ENCODE measurements at regions not wholly inside any gene's neighbourhood (a gene's known extent, or its start where the extent isn't known, plus 50 kb on each side); places are given as distances from the start of the nearest gene placed in this dataset.
"Not testable (repeated sequence)": the region's sequence is repeated elsewhere in the genome, so short reads cannot be mapped to it uniquely, and the experiment has no call there.

GRCh38 chr6:11401954-11402353 is 135.6 kb upstream of the TMEM170B start:
- TF ChIP-seq NBN (IDR thresholded peaks at IDR 0.05); SMARCA5 (IDR thresholded peaks at IDR 0.05); CEBPB (IDR thresholded peaks at IDR 0.05; ENCODE audit: borderline replicate concordance in 1 of 2, low read depth in 2 of 2, low read length in 2 of 2); TAF1 (IDR thresholded peaks at IDR 0.05; ENCODE audit: borderline replicate concordance, low read depth, low read length); JUND (IDR thresholded peaks at IDR 0.05; ENCODE audit: low read depth, low read length); MEF2A (IDR thresholded peaks at IDR 0.05; ENCODE audit: insufficient read depth, low read depth, low read length); CEBPZ (IDR thresholded peaks at IDR 0.05; ENCODE audit: low read depth, low read length); ZNF207 (IDR thresholded peaks at IDR 0.05; ENCODE audit: borderline replicate concordance); JUNB (IDR thresholded peaks at IDR 0.05); MLLT1 (IDR thresholded peaks at IDR 0.05): not testable (repeated sequence)
- TF ChIP-seq, protein P1, sequence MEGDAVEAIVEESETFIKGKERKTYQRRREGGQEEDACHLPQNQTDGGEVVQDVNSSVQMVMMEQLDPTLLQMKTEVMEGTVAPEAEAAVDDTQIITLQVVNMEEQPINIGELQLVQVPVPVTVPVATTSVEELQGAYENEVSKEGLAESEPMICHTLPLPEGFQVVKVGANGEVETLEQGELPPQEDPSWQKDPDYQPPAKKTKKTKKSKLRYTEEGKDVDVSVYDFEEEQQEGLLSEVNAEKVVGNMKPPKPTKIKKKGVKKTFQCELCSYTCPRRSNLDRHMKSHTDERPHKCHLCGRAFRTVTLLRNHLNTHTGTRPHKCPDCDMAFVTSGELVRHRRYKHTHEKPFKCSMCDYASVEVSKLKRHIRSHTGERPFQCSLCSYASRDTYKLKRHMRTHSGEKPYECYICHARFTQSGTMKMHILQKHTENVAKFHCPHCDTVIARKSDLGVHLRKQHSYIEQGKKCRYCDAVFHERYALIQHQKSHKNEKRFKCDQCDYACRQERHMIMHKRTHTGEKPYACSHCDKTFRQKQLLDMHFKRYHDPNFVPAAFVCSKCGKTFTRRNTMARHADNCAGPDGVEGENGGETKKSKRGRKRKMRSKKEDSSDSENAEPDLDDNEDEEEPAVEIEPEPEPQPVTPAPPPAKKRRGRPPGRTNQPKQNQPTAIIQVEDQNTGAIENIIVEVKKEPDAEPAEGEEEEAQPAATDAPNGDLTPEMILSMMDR (IDR thresholded peaks at IDR 0.05 in 2 of 3, conservative IDR thresholded peaks at IDR 0.05 in 1 of 3; ENCODE audit: control insufficient read depth in 2 of 3, extremely low read depth in 1 of 3, insufficient read depth in 1 of 3, low read depth in 3 of 3, low read length in 3 of 3): not testable (repeated sequence)

Data from GM12878 (cell line).